ENCODE measurements at regions not wholly inside any gene's neighbourhood (a gene's known extent, or its start where the extent isn't known, plus 50 kb on each side); places are given as distances from the start of the nearest gene placed in this dataset.

GRCh38 chr1:21347072-21347581 is 56.9 kb upstream of the ECE1 start:
- TF ChIP-seq, protein P1, sequence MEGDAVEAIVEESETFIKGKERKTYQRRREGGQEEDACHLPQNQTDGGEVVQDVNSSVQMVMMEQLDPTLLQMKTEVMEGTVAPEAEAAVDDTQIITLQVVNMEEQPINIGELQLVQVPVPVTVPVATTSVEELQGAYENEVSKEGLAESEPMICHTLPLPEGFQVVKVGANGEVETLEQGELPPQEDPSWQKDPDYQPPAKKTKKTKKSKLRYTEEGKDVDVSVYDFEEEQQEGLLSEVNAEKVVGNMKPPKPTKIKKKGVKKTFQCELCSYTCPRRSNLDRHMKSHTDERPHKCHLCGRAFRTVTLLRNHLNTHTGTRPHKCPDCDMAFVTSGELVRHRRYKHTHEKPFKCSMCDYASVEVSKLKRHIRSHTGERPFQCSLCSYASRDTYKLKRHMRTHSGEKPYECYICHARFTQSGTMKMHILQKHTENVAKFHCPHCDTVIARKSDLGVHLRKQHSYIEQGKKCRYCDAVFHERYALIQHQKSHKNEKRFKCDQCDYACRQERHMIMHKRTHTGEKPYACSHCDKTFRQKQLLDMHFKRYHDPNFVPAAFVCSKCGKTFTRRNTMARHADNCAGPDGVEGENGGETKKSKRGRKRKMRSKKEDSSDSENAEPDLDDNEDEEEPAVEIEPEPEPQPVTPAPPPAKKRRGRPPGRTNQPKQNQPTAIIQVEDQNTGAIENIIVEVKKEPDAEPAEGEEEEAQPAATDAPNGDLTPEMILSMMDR (IDR thresholded peaks at IDR 0.05; ENCODE audit: low read depth, low read length), result no peak
- no peak for TF ChIP-seq EZH2phosphoT487 (IDR thresholded peaks at IDR 0.05; ENCODE audit: low read depth)
